IMR-90 (cell line): ENCODE measurements at regions not wholly inside any gene's neighbourhood (a gene's known extent, or its start where the extent isn't known, plus 50 kb on each side); places are given as distances from the start of the nearest gene placed in this dataset.

Experiments used
- ATAC-seq: fragments of 200-7000 bp; cut with Tn5 transposase; 2 replicates; pipeline ENCODE4 v1.9.1; 2020; ENCODE audit warnings: low read depth, mild to moderate bottlenecking, moderate library complexity
- BruUV-seq: library from RNA; stranded (reverse); fragments of 400-500 nt; replicated peaks from 2 replicates; lab custom pipeline; 2021; lab: Mats Ljungman, UMichigan
- CTCF ChIA-PET: fragments of 300-600 bp; formaldehyde crosslinking; extraction: SDS; loops from one replicate; lab custom pipeline; 2021; ENCODE audit warnings: antibody characterized with exemption; lab: Yijun Ruan, JAX
- POLR2A ChIA-PET: fragments of 300-600 bp; sonication (Branson Sonifier 250); formaldehyde crosslinking; loops from one replicate; lab custom pipeline; 2022; ENCODE audit warnings: antibody characterized with exemption; ENCODE audit not compliant: unreplicated experiment; lab: Charles Lee
- DNase-seq: peaks from one replicate; pipeline ENCODE4 v3.0.0; 2013
- H2AFZ ChIP-seq: replicated peaks from 2 replicates; pipeline ENCODE3; 2013; ENCODE audit warnings: low read length, mild to moderate bottlenecking; ENCODE audit not compliant: poor library complexity
- H2AK5ac ChIP-seq: 2 replicates; pipeline ENCODE4 v1.6.1; 2013; ENCODE audit warnings: low read depth, low read length, inconsistent platforms
- H2AK9ac ChIP-seq: replicated peaks from 2 replicates; pipeline ENCODE3; 2013; ENCODE audit warnings: mild to moderate bottlenecking, low read depth, low read length, moderate library complexity; ENCODE audit not compliant: poor library complexity
- H2BK120ac ChIP-seq: 2 replicates; pipeline ENCODE4 v1.6.1; 2013; ENCODE audit warnings: low read depth, low read length, inconsistent platforms
- H2BK15ac ChIP-seq: 3 replicates; pipeline ENCODE4 v1.6.1; 2013; ENCODE audit warnings: low read depth, low read length, inconsistent platforms
- H2BK20ac ChIP-seq: 2 replicates; pipeline ENCODE4 v1.6.1; 2013; ENCODE audit warnings: low read depth, mild to moderate bottlenecking, inconsistent platforms, low read length, moderate library complexity
- H2BK5ac ChIP-seq: 2 replicates; pipeline ENCODE4 v1.6.1; 2013; ENCODE audit warnings: mild to moderate bottlenecking, low read depth, low read length, inconsistent platforms; ENCODE audit not compliant: poor library complexity, severe bottlenecking
- H3K14ac ChIP-seq: replicated peaks from 2 replicates; pipeline ENCODE4 v1.6.1; 2013; ENCODE audit warnings: low read depth, low read length, inconsistent platforms
- H3K18ac ChIP-seq: 2 replicates; pipeline ENCODE4 v1.6.1; 2013; ENCODE audit warnings: low read depth, low read length, control low read depth
- H3K23ac ChIP-seq: 2 replicates; pipeline ENCODE4 v1.6.1; 2013; ENCODE audit warnings: low read depth, low read length, inconsistent platforms
- H3K27ac ChIP-seq: 2 replicates; pipeline ENCODE4 v1.5.1; 2013; ENCODE audit warnings: mild to moderate bottlenecking, control low read depth, low read length; ENCODE audit not compliant: insufficient read depth
- H3K27me3 ChIP-seq: 2 replicates; pipeline ENCODE4 v1.6.1; 2013; ENCODE audit warnings: low read length; ENCODE audit not compliant: control insufficient read depth, insufficient read depth
- H3K36me3 ChIP-seq: 2 replicates; pipeline ENCODE4 v1.6.1; 2013; ENCODE audit warnings: low read length, mixed read lengths; ENCODE audit not compliant: control insufficient read depth, insufficient read depth
- H3K4ac ChIP-seq: 2 replicates; pipeline ENCODE4 v1.6.1; 2013; ENCODE audit warnings: low read depth, low read length, inconsistent platforms
- H3K4me1 ChIP-seq: 2 replicates; pipeline ENCODE4 v1.6.1; 2013; ENCODE audit warnings: low read length, mixed read lengths; ENCODE audit not compliant: control insufficient read depth, insufficient read depth
- H3K4me2 ChIP-seq: 2 replicates; pipeline ENCODE4 v1.6.1; 2013; ENCODE audit warnings: low read depth, mild to moderate bottlenecking, control low read depth, low read length, moderate library complexity
- H3K4me3 ChIP-seq: 2 replicates; pipeline ENCODE4 v1.5.1; 2013; ENCODE audit warnings: low read depth, mild to moderate bottlenecking, control low read depth, low read length, moderate library complexity; ENCODE audit not compliant: insufficient read depth
- H3K56ac ChIP-seq: 2 replicates; pipeline ENCODE4 v1.6.1; 2013; ENCODE audit warnings: low read length, inconsistent platforms; ENCODE audit not compliant: insufficient read depth; ENCODE audit errors: extremely low read depth
- H3K79me1 ChIP-seq, 2 experiments: 2 replicates each; pipeline ENCODE4 v1.6.1; 2013; ENCODE audit warnings: low read length in 2 of 2, inconsistent platforms in 1 of 2, low read depth in 1 of 2
- H3K9ac ChIP-seq: 2 replicates; pipeline ENCODE4 v1.6.1; 2013; ENCODE audit warnings: low read depth, low read length, control low read depth
- H3K9me1 ChIP-seq: 2 replicates; pipeline ENCODE4 v1.6.1; 2013; ENCODE audit warnings: low read length, inconsistent platforms; ENCODE audit not compliant: insufficient read depth
- H3K9me3 ChIP-seq: 2 replicates; pipeline ENCODE4 v1.6.1; 2013; ENCODE audit warnings: low read length; ENCODE audit not compliant: control insufficient read depth, insufficient read depth
- H4K20me1 ChIP-seq: 2 replicates; pipeline ENCODE4 v1.6.1; 2013; ENCODE audit warnings: low read length, inconsistent platforms; ENCODE audit not compliant: insufficient read depth
- H4K5ac ChIP-seq: 2 replicates; pipeline ENCODE4 v1.6.1; 2013; ENCODE audit warnings: mild to moderate bottlenecking, low read depth, low read length, control low read depth
- H4K8ac ChIP-seq, 2 experiments: 2 replicates each; pipeline ENCODE4 v1.6.1; 2013; ENCODE audit warnings: low read depth in 2 of 2, low read length in 2 of 2, control low read depth in 1 of 2, inconsistent platforms in 1 of 2
- H4K91ac ChIP-seq: 2 replicates; pipeline ENCODE4 v1.6.1; 2013; ENCODE audit warnings: low read depth, low read length, inconsistent platforms; ENCODE audit not compliant: insufficient read depth
- CEBPB ChIP-seq: IDR thresholded peaks from 2 replicates; pipeline ENCODE4 v1.6.1; 2012; ENCODE audit warnings: low read depth, low read length, improper control_type of control experiment
- WGBS, 2 experiments: methylation state at CpG; one replicate each; pipeline versions ENCODE4 v1.1.5 to v1.1.7; 2013; ENCODE audit warnings: missing lambda C conversion rate in 2 of 2; ENCODE audit not compliant: insufficient read length in 1 of 2; ENCODE audit errors: extremely low coverage in 2 of 2; 5-methylcytosine and 5-hydroxymethylcytosine counted together
- dilution Hi-C: fragments of 300-500 bp; cut with HindIII; formaldehyde crosslinking; loops from one replicate; pipeline ENCODE4 v1.14.3; 2018; ENCODE audit warnings: low sequenced_read_pairs; ENCODE audit not compliant: unreplicated experiment
- in situ Hi-C: fragments of 300-500 bp; cut with MboI; formaldehyde crosslinking; loops from 3 replicates; pipeline ENCODE4 v1.14.3; 2019; ENCODE audit warnings: low sequenced_read_pairs, inconsistent platforms, mixed read lengths
- intact Hi-C: fragments of 100-400 bp; cut with micrococcal nuclease; formaldehyde crosslinking; loops from 2 replicates; pipeline ENCODE4 v1.10.0; 2022

DNA sequence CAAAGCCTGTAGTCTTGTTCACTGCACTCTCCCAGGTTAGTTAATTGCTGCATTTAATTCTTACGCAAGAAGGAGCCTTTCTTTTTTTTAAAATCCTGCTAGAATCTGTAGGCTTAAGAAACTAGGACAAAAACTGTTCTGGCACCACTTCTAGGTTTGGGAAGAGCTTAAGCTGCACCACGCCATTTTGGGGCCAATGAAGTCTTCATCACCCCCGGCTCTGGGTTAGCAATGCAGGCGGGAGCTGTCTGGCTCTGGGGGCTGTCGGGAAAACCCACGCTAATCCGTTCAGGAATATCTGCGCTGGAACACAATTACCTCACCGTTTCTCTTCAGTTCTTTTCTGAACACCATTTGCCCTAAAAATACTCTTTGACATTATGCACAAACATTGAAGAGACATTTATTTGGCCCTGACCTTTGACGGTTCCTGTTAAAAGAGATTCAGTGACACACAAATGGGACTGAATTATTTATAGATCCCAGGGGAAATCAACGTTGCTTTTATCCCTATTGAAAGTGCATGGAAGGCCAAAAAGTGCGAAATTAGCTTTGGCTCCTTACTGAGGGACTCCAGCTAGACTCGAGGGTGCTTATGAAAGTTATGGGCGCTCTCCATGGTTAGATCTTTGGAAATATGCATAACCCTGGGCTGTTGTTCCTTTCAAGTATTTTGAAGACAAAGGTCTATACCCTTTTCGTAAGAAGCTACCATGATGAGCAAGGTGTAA, 249.2 kb downstream of the HAPSTR1 start:
- H3K4me3 ChIP-seq, result no peak overlapping the region
- no peak for DNase-seq
- TF ChIP-seq CEBPB, result no peak
- H3K18ac ChIP-seq, result no peak overlapping the region
- H2AFZ ChIP-seq, result no peak overlapping the region
- H3K36me3 ChIP-seq, result no peaks in the 10 kb centered on the region
- dilution Hi-C loops (no loop called here), intact Hi-C loops (no loop called here), in situ Hi-C loops (no loop called here)
- WGBS, 2 experiments, result 43% methylated on average over 5 of the region's 15 CpGs; no CpG with 5 or more reads in 1 of the 2 experiments
- no peaks in the 10 kb centered on the region for H4K20me1 ChIP-seq
- no peak overlapping the region for H4K8ac ChIP-seq
- ATAC-seq, result no peak
- H3K56ac ChIP-seq, result no peak overlapping the region
- H3K23ac ChIP-seq, result no peak overlapping the region
- ChIA-PET CTCF (no interaction called here), POLR2A (no interaction called here)
- H3K4ac ChIP-seq, result no peak overlapping the region
- H2AK5ac ChIP-seq, result no peak overlapping the region
- no peak overlapping the region for H2BK120ac ChIP-seq
- no TSS peak for BruUV-seq
- H3K14ac ChIP-seq, result no peak overlapping the region
- H3K4me2 ChIP-seq, result no peak overlapping the region
- 0 out of 2 replicates have a peak, but pooled peaks cover 2% of the 10 kb centered on the region for H3K9me3 ChIP-seq
- no peak overlapping the region for H2BK5ac ChIP-seq
- H3K9me1 ChIP-seq, result no peaks in the 10 kb centered on the region
- no peak overlapping the region for H2BK20ac ChIP-seq
- H4K5ac ChIP-seq, result no peak overlapping the region
- H3K27me3 ChIP-seq, result no peaks in the 10 kb centered on the region
- no peaks in the 10 kb centered on the region for H3K4me1 ChIP-seq
- H4K91ac ChIP-seq, result no peak overlapping the region
- no peak overlapping the region for H3K9ac ChIP-seq
- H2AK9ac ChIP-seq, result no peak overlapping the region
- H3K79me1 ChIP-seq, result no peaks in the 10 kb centered on the region
- H3K27ac ChIP-seq, result no peak overlapping the region
- H2BK15ac ChIP-seq, result no peak overlapping the region
